ENCODE measurements at regions not wholly inside any gene's neighbourhood (a gene's known extent, or its start where the extent isn't known, plus 50 kb on each side); places are given as distances from the start of the nearest gene placed in this dataset.
"Not testable (repeated sequence)": the region's sequence is repeated elsewhere in the genome, so short reads cannot be mapped to it uniquely, and the experiment has no call there.

GRCh38 chr7:86091369-86091768 is 552.3 kb upstream of the GRM3 start:
- no peak for ATAC-seq
- no peak for DNase-seq
- intact Hi-C loops (cut with DNase I, micrococcal nuclease) = no loop called here

DNA sequence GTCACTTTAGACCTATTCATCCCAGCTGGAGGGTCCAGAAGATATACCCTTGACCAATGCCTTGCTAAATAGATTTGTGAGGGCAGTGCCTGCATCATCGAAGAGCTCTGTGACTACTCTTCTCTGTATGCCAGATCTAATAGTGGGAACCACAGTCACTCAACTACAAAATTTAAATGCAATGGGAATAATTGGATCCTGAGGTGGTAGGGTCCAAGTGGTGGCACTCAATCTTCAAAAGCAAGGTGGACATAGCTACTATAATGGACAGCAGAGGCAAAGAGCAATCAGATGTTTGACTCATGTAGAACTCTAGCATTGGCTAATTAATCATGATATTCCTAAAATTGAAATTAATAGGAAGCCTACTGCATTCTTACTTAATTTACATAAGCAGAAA is 554.3 kb upstream of the GRM3 start:
- intact Hi-C loops (cut with DNase I, micrococcal nuclease) = no loop called here
- DNase-seq (no peak), ATAC-seq (no peak)

DNA sequence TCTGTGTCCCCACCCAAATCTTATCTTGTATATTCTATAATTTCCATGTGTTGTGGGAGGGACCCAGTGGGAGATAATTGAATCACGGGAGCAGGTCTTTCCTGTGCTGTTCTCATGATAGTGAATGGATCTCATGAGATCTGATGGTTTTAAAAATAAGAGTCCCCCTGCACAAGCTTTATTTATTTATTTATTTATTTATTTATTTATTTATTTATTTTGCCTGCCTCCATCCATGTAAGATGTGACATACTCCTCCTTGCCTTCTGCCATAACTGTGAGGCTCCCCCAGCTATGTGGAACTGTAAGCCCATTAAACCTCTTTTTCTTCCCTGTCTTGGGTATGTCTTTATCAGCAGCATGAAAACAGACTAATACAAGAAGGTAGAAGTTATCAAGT is 579.1 kb upstream of the GRM3 start:
- ATAC-seq = not testable (repeated sequence)

GRCh38 chr7:86058649-86059048 is 585.1 kb upstream of the GRM3 start:
- no peak for DNase-seq
- ATAC-seq = no peak
- intact Hi-C loops (cut with DNase I, micrococcal nuclease) = no loop called here

More for the DNA sequence above, 579.1 kb upstream of the GRM3 start:
- intact Hi-C loops (cut with DNase I, micrococcal nuclease); DNase-seq: not testable (repeated sequence)

GRCh38 chr7:86050918-86051317 is 592.8 kb upstream of the GRM3 start:
- ATAC-seq (no peak), DNase-seq (no peak)
- intact Hi-C loops (cut with DNase I, micrococcal nuclease) = no loop called here

DNA sequence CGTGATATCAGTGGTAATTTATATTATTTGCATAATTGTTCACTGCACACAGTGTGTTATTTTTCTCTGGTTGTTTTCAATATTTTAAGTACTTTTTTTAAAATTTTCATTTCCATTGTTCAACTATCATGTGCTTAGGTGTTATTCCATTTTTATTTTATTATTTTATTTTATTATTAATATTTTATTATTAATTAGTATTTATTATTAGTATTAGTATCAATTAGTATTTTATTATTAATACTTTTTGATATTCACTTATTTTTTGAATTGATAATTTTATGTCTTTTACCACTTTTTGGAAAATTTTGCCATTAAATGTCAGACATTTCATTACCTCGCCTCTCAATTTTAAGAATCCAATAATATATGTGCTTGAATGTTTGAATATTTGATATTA is 593.8 kb upstream of the GRM3 start:
- intact Hi-C loops (cut with DNase I, micrococcal nuclease) = no loop called here
- DNase-seq (no peak), ATAC-seq (no peak)

DNA sequence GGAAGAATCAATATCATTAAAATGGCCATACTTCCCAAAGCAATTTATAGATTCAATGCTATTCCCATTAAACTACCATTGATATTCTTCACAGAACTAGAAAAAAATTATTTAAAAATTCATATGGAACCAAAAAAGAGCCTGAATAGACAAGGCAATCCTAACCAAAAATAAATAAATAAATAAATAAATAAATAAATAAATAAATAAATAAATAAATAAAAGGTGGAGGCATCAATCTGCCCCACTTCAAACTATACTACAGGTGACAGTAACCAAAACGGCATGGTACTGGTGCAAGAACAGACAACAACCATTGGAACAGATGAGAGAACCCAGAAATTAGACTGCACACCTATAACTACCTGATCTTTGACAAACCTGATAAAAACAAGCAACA is 598.5 kb upstream of the GRM3 start:
- DNase-seq; ATAC-seq; intact Hi-C loops (cut with DNase I, micrococcal nuclease): not testable (repeated sequence)

DNA sequence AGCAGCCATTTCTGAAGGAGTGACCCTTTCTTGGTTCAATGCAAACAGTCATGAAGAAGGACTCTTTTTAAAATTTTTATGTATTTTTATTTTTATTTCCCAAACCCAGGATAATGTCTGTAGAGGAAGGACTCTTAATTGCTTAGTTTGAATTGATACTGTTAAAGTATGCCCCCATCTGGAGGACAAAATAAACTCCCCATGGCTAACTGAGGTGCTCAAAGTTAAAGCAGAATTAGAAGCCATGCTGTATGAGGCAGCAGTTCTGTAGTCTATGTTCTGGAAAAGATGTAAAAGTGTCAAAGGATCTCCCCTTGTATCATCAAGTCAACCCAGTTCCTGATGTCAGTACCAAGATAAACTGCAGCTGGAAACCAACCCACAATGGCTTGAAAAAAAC is 617.9 kb upstream of the GRM3 start:
- ATAC-seq = no peak
- no peak for DNase-seq
- intact Hi-C loops (cut with DNase I, micrococcal nuclease) = no loop called here

DNA sequence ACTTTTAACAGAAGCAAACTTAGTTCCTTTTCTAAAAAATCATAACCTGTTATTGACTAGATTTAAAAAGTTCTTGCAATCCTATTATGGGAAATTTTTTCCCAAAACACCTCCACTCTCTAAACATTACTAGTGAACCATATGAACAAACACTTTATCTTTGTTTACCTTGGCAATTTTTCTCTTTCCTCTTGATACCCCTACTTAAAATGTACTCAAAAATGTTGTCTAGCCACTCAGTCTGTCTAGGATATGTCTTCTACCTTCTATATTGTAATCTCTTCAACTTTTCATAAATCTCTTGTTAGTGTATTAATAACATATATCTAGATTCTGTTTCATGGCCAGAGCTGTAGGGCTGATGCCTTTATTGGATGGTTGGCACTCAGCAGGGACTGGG is 630.0 kb upstream of the GRM3 start:
- DNase-seq = no peak
- no peak for ATAC-seq
- intact Hi-C loops (cut with DNase I, micrococcal nuclease) = no loop called here

DNA sequence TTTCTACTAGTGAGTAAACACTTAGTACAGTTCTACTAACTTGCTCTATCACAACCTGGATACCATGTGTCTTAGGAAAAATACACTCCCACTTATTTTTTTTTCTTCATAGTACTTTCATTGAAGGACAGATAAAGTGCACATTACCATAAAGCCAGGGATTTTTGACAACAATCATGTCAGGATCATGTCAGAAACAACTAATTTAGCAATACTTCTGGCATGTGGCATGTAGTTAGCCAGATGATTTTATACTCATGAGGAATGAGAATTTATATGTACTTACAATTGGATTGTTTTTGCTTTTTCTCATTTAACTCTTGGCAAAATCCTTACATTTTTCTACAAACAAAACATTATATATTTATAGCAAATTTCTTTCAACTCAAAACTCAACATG is 630.7 kb upstream of the GRM3 start:
- DNase-seq = no peak
- intact Hi-C loops (cut with DNase I, micrococcal nuclease) = no loop called here
- no peak for ATAC-seq

- DNase-seq (no peak), ATAC-seq (no peak)
- intact Hi-C loops (cut with DNase I, micrococcal nuclease) = no loop called here
Observed at GRCh38 chr7:86008898-86009297, 634.8 kb upstream of the GRM3 start.

GRCh38 chr7:86006909-86007308 is 636.8 kb upstream of the GRM3 start:
- DNase-seq (no peak), ATAC-seq (no peak)
- intact Hi-C loops (cut with DNase I, micrococcal nuclease) = no loop called here

GRCh38 chr7:86002858-86003257 is 640.9 kb upstream of the GRM3 start:
- no peak for DNase-seq
- intact Hi-C loops (cut with DNase I, micrococcal nuclease) = no loop called here
- ATAC-seq = no peak

DNA sequence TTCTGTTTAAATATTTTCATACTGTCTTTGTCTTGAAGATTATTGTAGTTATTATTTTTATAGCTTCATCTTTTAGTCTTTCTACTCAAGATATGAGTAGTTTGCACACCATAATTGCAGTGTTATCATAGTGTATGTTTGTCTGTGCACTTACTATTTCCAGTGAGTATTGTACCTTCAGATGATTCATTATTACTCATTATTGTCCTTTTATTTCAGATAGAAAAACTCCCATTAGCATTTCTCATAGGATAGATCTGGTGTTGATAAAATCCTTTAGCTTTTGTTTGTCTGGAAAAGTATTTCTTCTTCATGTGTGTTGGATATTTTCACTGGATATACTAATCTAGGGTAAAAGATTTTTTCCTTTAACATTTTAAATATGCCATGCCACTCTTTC is 646.2 kb upstream of the GRM3 start:
- ATAC-seq = no peak
- intact Hi-C loops (cut with DNase I, micrococcal nuclease) = no loop called here
- no peak for DNase-seq

GRCh38 chr7:85995101-85995500 is 648.6 kb upstream of the GRM3 start:
- ATAC-seq (no peak), DNase-seq (no peak)
- intact Hi-C loops (cut with DNase I, micrococcal nuclease) = no loop called here

DNA sequence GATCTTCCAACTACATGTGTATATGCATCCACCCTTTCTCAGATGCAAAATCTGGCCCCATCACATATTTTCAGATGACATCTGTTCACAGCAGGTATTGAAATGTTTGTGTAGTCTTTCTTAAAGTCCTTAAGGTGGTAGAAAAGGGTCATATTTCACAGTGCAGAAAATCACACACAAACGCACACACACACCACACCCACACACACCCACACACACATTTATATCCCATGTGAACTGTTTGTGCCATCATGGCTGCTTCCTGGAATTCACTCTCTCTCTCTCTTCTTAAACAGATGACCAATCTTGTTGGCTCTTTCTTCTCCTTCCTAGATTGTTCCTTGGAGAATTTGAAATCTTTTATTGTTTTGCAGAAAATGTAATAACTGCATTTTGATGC is 663.0 kb upstream of the GRM3 start:
- intact Hi-C loops (cut with DNase I, micrococcal nuclease) = no loop called here
- no peak for DNase-seq
- ATAC-seq = no peak

DNA sequence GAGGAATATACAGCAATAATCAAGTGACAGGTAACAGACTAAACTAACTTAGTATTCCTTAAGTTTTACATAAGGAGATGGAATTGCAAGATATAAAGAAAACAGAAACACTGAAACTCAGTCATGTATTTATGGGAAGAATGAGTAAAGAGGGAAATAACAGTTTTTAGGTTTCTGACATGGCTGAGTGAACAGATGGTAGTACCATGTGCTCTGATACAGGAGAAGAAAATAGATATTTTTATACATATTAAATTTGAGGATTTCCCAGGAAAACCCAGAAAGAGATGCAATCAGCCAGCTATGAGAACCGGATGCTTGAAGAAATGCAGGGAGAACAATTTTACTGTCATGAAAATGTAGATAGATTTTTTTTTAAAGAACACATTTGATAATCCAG is 669.5 kb upstream of the GRM3 start:
- intact Hi-C loops (cut with DNase I, micrococcal nuclease) = no loop called here
- ATAC-seq (no peak), DNase-seq (no peak)

- intact Hi-C loops (cut with DNase I, micrococcal nuclease) = no loop called here
- no peak for ATAC-seq
- no peak for DNase-seq
Observed at GRCh38 chr7:85972504-85973141, 671.1 kb upstream of the GRM3 start.

DNA sequence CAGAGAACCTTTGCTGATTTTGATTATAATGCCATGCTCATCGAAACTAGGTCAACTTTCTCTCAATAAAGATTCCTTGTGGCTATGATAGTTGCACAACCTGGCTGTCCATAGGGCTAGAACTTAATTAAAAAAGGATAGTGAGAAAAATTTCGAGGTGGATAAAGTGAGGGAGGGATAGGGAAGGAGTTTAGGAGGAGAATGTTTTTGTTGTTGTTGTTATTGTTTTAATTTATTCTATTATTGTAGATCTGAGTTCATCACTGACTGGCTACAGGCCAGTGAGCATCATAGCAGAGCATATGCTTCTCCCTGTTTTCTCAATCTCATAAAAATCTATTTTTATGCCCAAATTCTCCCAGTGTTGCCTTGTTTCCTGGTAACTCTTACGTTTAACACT is 688.7 kb upstream of the GRM3 start:
- DNase-seq (no peak), ATAC-seq (no peak)
- intact Hi-C loops (cut with DNase I, micrococcal nuclease) = no loop called here

GRCh38 chr7:85950871-85951270 is 692.8 kb upstream of the GRM3 start:
- intact Hi-C loops (cut with DNase I, micrococcal nuclease) = no loop called here
- ATAC-seq (no peak), DNase-seq (no peak)

DNA sequence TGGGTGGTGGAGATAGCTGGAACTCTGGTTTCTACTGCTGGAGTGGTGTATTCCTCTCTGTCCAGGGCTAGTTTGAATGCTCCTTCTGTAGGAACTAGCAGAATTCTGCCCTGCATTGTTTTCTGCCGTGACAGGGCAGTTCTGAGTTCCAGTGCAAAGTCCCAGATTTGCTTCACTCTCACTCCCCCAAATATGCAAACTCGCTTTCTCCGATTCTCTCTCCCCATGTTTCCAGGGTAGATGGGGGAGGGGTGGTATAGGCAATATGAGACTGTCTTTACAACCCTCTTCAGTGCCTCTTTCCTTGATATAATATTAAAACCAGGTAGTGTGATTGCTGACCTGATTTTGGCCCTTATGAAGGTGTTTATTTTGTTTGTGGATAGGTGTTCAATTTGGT is 693.3 kb upstream of the GRM3 start:
- DNase-seq (no peak), ATAC-seq (no peak)
- intact Hi-C loops (cut with DNase I, micrococcal nuclease) = no loop called here

- no peak for ATAC-seq
- intact Hi-C loops (cut with DNase I, micrococcal nuclease) = no loop called here
- DNase-seq = no peak
Observed at GRCh38 chr7:85947767-85948166, 695.9 kb upstream of the GRM3 start.

Measured in left colon (tissue), 2 donors.